ENCODE measurements at regions not wholly inside any gene's neighbourhood (a gene's known extent, or its start where the extent isn't known, plus 50 kb on each side); places are given as distances from the start of the nearest gene placed in this dataset.
"Not testable (repeated sequence)": the region's sequence is repeated elsewhere in the genome, so short reads cannot be mapped to it uniquely, and the experiment has no call there.

- peak; percentile 68 for DNase-seq
Observed at GRCh38 chr3:80897005-80897404, 864.4 kb downstream of the GBE1 start.

GRCh38 chr3:80890571-80890970 lies 870.9 kb downstream of the GBE1 start:
- no peak for DNase-seq

GRCh38 chr3:80889535-80889934 lies 871.9 kb downstream of the GBE1 start:
- no peak for DNase-seq

GRCh38 chr3:80870476-80871041 lies 890.9 kb downstream of the GBE1 start:
- no peak for DNase-seq

GRCh38 chr3:80855482-80855881 lies 906.0 kb downstream of the GBE1 start:
- no peak for DNase-seq

GRCh38 chr3:80836395-80836794 lies 925.0 kb downstream of the GBE1 start:
- DNase-seq: no peak

- DNase-seq: no peak
Observed at GRCh38 chr3:80807577-80807976, 953.9 kb downstream of the GBE1 start.

- no peak for DNase-seq
Observed at GRCh38 chr3:80806673-80807072, 954.8 kb downstream of the GBE1 start.

GRCh38 chr3:80788914-80789313 lies 972.5 kb downstream of the GBE1 start:
- DNase-seq: no peak

- DNase-seq: no peak
Observed at GRCh38 chr3:80785875-80786274, 975.6 kb downstream of the GBE1 start.

- DNase-seq: peak; percentile 14
Observed at GRCh38 chr3:80785475-80785874, 976.0 kb downstream of the GBE1 start.

- peak; percentile 86 for DNase-seq
Observed at GRCh38 chr3:80771085-80771484, 990.4 kb downstream of the GBE1 start.

- DNase-seq: peak; percentile 93
Observed at GRCh38 chr3:80770106-80771074, 991.1 kb downstream of the GBE1 start.

- DNase-seq: peak; percentile 34
Observed at GRCh38 chr3:80769683-80770082, 991.8 kb downstream of the GBE1 start.

- peak; percentile 16 for DNase-seq
Observed at GRCh38 chr3:80767604-80768003, 993.8 kb downstream of the GBE1 start.

GRCh38 chr3:80754969-80755368 lies 987.2 kb upstream of the ROBO1 start:
- DNase-seq: no peak

- no peak for DNase-seq
Observed at GRCh38 chr3:80753021-80753420, 985.2 kb upstream of the ROBO1 start.

GRCh38 chr3:80750637-80751036 lies 982.8 kb upstream of the ROBO1 start:
- no peak for DNase-seq

- no peak for DNase-seq
Observed at GRCh38 chr3:80734920-80735319, 967.1 kb upstream of the ROBO1 start.

- no peak for DNase-seq
Observed at GRCh38 chr3:80734483-80734882, 966.7 kb upstream of the ROBO1 start.

- DNase-seq: peak; percentile 71
Observed at GRCh38 chr3:80733522-80734176, 965.9 kb upstream of the ROBO1 start.

- DNase-seq: not testable (repeated sequence)
Observed at GRCh38 chr3:80727561-80727960, 959.8 kb upstream of the ROBO1 start.

- not testable (repeated sequence) for DNase-seq
Observed at GRCh38 chr3:80709597-80710322, 942.0 kb upstream of the ROBO1 start.
